ENCODE measurements at regions not wholly inside any gene's neighbourhood (a gene's known extent, or its start where the extent isn't known, plus 50 kb on each side); places are given as distances from the start of the nearest gene placed in this dataset.
A peak's percentile ranks its signal among the peaks of the same experiment; 100 is the strongest.

DNA sequence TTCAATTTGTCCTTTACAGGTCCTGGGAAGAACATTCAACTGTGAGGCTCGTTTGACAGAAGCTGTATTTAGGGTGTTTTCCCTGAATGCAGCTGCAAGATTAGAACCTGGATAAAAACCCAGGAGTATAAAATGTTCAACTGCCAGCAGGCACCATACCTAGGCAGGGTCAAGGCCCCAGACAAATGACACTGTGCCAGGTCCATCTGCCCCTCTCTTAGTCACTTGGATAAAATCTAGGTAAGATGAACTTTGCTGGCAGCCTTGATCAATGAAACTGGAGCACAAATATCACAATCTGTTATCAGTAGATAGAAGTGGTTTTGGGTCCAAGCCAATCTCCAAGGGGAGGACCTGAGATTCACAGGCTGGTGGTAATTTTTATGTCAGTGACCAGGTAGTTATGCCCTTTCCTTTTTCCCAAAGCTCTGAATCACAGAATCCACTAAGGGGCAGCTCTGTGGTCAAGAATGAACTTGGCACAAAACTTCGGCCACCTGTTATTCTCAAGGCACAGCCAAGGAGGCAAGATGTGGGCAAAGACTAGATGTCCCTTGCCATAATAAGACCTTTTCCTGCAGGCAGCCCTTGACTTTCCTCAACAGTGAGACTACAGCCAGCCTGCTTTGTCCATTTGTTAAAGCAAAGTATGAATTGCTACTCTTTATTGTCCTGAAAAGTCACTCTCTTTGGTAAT, 501.0 kb downstream of the PPARGC1A start:
- no peak for DNase-seq

DNA sequence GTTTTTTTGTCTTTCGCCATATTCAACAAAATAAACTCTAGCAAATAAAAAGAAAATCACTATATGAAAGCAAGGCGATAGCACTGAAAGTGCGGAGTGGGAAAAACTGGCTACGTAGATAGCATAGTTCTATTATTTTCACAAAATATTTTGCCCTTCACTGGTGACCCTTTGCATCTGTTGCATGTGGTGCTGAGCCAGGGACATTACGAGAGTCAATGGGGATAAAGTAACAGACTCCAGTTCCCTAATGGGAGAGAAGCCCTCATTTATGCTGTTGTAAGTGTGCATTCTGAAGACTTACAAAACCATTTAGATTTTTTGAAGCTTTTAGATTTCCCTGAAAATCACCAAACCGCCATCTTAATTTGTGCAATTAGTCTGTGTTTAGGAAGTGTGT, 501.6 kb downstream of the PPARGC1A start:
- DNase-seq, result no peak

GRCh38 chr4:23384741-23385140, 505.1 kb downstream of the PPARGC1A start:
- peak; percentile 66 for DNase-seq

DNA sequence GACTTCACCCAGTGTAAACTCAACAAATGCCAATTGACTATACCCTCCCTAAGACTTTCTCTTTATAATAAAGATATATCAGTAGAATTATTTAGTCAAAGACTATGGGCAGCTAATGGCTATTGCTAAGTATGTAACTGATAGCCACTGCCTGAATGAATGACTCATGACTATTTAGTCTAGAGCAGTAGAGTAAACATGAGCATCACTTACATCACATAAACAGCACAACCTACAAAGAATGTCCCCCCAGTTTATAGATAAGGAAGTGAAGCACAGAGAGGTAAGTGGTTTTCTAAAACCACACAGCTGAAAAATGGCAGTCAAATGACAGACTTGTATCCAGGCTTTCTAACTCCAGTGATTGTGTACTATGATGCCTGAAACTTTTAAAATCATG, 507.0 kb downstream of the PPARGC1A start:
- DNase-seq, result peak; percentile 53

- DNase-seq, result no peak
These were observed 515.6 kb downstream of the PPARGC1A start for GRCh38 chr4:23374259-23374658.

- DNase-seq, result peak; percentile 94
These were observed 516.6 kb downstream of the PPARGC1A start for GRCh38 chr4:23373261-23373660.

DNA sequence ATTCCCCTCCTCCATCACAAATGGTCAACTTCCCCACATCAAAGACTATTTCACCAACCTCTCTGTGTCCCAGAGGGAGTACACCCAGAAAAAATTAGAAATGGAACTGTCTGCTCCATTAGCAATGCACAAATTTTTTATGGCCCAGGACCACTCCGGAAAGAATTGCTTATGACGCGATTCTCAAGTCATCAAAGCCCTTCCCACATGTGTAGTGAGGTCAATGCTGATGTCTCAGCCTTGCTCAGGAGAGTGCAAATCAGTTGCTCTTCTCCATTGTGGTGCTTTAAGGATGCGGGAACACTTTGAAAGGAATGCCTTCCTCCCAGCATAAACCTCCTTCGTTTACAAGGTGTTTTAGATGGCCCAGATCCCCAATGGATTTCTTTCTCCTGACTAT, 518.3 kb downstream of the PPARGC1A start:
- no peak for DNase-seq

GRCh38 chr4:23369331-23369730, 520.5 kb downstream of the PPARGC1A start:
- DNase-seq, result no peak

- DNase-seq, result no peak
These were observed 521.7 kb downstream of the PPARGC1A start for GRCh38 chr4:23368081-23368697.

- no peak for DNase-seq
These were observed 523.3 kb downstream of the PPARGC1A start for GRCh38 chr4:23366557-23366906.

- no peak for DNase-seq
These were observed 523.8 kb downstream of the PPARGC1A start for GRCh38 chr4:23365871-23366556.

DNA sequence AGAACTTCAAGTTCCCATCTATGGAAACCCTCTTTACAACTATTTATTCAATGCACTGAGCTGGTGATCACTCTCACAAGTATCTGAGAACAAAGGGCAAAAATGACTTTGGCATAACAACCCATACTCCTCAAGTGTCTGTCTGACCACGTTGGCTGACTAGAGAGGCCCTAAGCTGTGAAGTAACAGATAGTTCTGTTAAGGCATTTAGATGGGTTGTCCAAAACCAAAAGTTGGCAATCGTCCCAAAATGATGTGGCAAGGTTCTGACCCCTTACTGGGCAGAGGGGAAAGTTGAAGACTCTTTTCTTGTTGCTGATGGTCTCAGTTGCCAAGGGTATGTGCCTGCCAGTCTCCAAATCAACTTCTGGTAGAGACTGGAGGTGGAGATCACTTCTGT, 524.8 kb downstream of the PPARGC1A start:
- DNase-seq, result no peak

GRCh38 chr4:23364167-23364566, 525.7 kb downstream of the PPARGC1A start:
- no peak for DNase-seq

- no peak for DNase-seq
These were observed 528.4 kb downstream of the PPARGC1A start for GRCh38 chr4:23361453-23361852.

- DNase-seq, result no peak
These were observed 529.1 kb downstream of the PPARGC1A start for GRCh38 chr4:23360718-23361117.

DNA sequence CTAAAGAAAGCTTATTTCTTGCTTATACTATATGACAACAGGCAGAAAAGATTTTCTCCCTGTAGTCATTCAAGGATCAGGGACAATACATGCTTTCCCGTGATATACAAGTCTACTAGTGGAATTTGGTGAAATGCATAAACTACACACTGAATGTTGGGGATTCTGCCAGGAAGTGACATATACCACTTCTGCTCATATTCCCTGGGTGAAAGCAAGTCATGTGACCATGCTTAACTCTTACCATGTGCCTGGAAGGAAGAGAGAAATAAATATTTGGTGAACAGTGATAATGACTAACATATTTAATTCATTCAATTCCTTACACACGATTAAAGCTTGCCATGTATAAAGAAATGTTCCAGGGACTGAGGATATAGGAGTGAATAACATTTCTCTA, 534.6 kb downstream of the PPARGC1A start:
- no peak for DNase-seq

DNA sequence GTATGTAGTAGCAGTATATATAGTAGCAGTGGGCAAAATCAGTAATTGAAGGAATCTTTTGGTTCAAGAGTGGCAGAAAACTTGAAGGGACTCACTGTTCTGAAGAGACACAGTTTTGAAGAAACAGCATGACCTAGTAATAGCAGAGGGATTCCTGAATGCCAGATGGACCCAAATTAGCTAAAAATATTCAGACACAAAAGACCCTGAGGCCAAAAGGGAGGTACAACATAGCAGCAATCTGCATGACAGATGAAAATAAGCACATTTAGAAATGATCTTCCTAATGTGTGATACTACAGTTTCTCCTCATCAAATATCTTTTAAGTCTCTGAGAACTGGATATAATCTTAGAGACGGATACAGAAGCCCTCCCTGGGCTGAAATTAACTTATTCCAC, 536.6 kb downstream of the PPARGC1A start:
- DNase-seq, result no peak

DNA sequence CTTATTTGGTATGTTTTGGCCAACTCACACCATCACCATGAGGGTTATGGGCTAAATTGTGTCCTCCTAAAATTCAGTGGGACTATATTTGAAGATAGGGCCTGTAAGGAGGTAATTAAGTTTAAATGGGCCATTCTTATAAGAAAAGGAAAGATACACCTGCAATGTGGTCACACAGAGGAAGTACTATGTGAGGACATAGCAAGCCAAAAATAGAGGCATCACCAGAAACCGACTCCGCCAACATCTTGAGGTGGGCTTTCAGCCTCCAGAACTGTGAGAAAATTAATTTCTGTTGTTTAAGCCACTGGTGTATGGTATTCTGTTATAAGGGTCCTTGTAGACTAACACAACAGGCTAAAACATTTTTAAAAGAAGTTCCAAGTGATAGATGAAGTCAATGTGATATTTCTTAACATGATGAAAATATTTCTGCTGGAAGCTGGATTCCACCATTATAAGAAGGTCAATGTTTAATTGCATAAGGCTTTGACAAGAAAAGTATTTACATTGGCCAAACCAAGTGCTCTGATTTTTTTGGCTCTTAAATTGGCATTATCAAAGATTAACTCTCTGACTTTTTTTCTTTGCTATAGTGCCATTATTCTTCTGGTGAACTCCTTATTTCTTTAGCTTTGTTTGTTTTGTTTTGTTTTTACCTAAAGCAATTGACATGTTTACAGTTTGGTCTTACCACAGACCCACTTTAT, 540.9 kb downstream of the PPARGC1A start:
- no peak for DNase-seq

GRCh38 chr4:23337292-23337691, 552.6 kb downstream of the PPARGC1A start:
- no peak for DNase-seq

DNA sequence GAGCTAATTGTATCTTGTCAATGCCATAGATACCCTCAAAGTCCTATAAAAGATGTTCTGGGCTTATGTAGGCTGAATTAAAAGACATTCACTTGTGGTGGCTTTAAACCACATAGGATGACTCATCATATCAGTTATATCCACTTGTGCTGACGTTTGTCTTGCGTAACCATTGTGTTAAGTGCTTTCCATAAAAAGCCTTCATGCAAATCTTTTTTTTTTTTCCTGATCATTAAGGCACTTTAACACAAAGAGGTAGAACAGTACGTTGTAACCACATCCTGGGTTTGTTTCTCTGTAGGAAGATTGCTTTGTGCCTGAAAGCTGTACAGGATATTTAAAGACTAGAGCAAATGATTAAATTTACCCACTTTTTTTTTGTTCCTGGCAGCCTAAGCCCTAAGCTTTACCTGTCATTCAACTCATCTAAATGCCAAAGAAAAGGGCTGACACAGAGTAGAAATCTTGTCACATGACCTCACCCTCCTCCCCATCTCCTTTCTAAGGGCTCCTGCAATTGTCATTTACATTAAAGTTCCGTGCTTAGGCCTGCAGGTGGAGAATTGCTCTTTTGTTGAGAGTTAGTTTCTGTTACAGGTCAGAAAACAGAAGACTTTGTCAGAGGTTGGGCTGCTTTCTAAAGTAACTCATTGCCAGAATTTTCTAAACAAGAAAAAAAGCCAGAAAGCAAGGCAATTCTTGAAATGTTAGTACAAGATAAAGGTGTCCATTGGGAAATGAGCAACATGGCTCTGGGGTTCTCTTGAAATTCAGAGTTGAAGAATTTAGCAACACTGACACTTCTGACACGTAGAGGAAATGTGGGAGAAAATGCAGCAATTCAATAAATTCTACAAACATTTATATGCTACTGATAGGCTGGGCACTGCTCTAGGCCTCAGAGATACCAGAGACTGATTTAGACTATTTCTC, 555.6 kb downstream of the PPARGC1A start:
- DNase-seq, result peak; percentile 75

- DNase-seq, result peak; percentile 44
These were observed 556.3 kb downstream of the PPARGC1A start for GRCh38 chr4:23333556-23333945.

DNA sequence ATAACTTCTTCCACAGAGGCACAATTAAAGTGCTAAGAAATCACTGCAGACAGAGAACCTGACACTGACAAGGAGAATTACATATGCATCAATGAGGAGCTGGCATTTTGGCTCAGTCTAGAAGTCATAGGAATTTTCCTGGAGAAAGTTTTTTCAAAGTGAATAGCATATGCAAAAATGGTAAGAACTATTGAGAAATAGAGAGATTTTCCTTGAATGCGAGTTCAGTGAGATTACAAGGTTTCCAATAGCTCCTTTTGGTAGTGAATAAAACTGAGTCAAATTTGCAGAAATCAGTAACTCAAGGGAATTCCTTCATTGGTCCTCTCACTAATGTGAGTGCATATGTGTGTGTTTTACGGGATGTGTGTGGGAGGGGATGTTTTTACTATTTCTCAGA, 557.5 kb downstream of the PPARGC1A start:
- no peak for DNase-seq

- DNase-seq, result no peak
These were observed 562.7 kb downstream of the PPARGC1A start for GRCh38 chr4:23327120-23327519.
